ENCODE measurements at regions not wholly inside any gene's neighbourhood (a gene's known extent, or its start where the extent isn't known, plus 50 kb on each side); places are given as distances from the start of the nearest gene placed in this dataset.
"Not testable (repeated sequence)": the region's sequence is repeated elsewhere in the genome, so short reads cannot be mapped to it uniquely, and the experiment has no call there.

- Histone ChIP-seq H3K27ac (ENCODE audit: insufficient read depth, low read length) (no peak overlapping the region), H3K27me3 (ENCODE audit: control insufficient read depth, insufficient read depth, low read length) (peaks cover 2% of the 10 kb centered on the region), H3K79me2 (ENCODE audit: control insufficient read depth, insufficient read depth, low read length) (no peaks in the 10 kb centered on the region), H2AFZ (ENCODE audit: low read length) (no peak overlapping the region), H3K4me2 (ENCODE audit: extremely low read depth, insufficient read depth, low read length) (no peak overlapping the region), H3K36me3 (ENCODE audit: control insufficient read depth, insufficient read depth, low read length) (no peaks in the 10 kb centered on the region), H3K4me1 (ENCODE audit: control insufficient read depth, extremely low read depth, insufficient read depth, low read length) (no peaks in the 10 kb centered on the region), H3K4me3 (replicated peaks in 1 of 4; ENCODE audit: control extremely low read depth in 1 of 4, insufficient read depth in 1 of 4, low read depth in 3 of 4, low read length in 4 of 4) (no peak overlapping the region), H3K9me3 (ENCODE audit: control insufficient read depth, insufficient read depth, low read depth, low read length) (no peaks in the 10 kb centered on the region), H3K9ac (ENCODE audit: insufficient read depth, low read length) (no peak overlapping the region), H4K20me1 (ENCODE audit: control insufficient read depth, extremely low read depth, insufficient read depth, low read length) (no peaks in the 10 kb centered on the region)
- TF ChIP-seq, protein P1, sequence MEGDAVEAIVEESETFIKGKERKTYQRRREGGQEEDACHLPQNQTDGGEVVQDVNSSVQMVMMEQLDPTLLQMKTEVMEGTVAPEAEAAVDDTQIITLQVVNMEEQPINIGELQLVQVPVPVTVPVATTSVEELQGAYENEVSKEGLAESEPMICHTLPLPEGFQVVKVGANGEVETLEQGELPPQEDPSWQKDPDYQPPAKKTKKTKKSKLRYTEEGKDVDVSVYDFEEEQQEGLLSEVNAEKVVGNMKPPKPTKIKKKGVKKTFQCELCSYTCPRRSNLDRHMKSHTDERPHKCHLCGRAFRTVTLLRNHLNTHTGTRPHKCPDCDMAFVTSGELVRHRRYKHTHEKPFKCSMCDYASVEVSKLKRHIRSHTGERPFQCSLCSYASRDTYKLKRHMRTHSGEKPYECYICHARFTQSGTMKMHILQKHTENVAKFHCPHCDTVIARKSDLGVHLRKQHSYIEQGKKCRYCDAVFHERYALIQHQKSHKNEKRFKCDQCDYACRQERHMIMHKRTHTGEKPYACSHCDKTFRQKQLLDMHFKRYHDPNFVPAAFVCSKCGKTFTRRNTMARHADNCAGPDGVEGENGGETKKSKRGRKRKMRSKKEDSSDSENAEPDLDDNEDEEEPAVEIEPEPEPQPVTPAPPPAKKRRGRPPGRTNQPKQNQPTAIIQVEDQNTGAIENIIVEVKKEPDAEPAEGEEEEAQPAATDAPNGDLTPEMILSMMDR (conservative IDR thresholded peaks at IDR 0.05 in 1 of 2, IDR thresholded peaks at IDR 0.05 in 1 of 2; ENCODE audit: low read depth in 1 of 2, low read length in 2 of 2), result no peak
- TF ChIP-seq EZH2 (IDR thresholded peaks at IDR 0.05; ENCODE audit: low read length, missing control alignments), result no peak
- no peak for DNase-seq (ENCODE audit: low read depth in 2 of 2)
These were observed 116.5 kb downstream of the RTP4 start for GRCh38 chr3:187484547-187485295.

GRCh38 chr3:187481426-187481825, 113.2 kb downstream of the RTP4 start:
- no peak for TF ChIP-seq EZH2 (IDR thresholded peaks at IDR 0.05; ENCODE audit: low read length, missing control alignments)
- TF ChIP-seq, protein P1 (conservative IDR thresholded peaks at IDR 0.05 in 1 of 2, IDR thresholded peaks at IDR 0.05 in 1 of 2; ENCODE audit: low read depth in 1 of 2, low read length in 2 of 2), result no peak
- no peak for DNase-seq (ENCODE audit: low read depth in 2 of 2)
- peaks cover 2% of the 10 kb centered on the region for H3K27me3 ChIP-seq (ENCODE audit: control insufficient read depth, insufficient read depth, low read length)
- no peak overlapping the region for H3K4me3 ChIP-seq (replicated peaks in 1 of 4; ENCODE audit: control extremely low read depth in 1 of 4, insufficient read depth in 1 of 4, low read depth in 3 of 4, low read length in 4 of 4)
- no peaks in the 10 kb centered on the region for H4K20me1 ChIP-seq (ENCODE audit: control insufficient read depth, extremely low read depth, insufficient read depth, low read length)
- no peak overlapping the region for H2AFZ ChIP-seq (ENCODE audit: low read length)
- H3K27ac ChIP-seq (ENCODE audit: insufficient read depth, low read length), result no peak overlapping the region
- H3K4me2 ChIP-seq (ENCODE audit: extremely low read depth, insufficient read depth, low read length), result no peak overlapping the region
- no peak overlapping the region for H3K9ac ChIP-seq (ENCODE audit: insufficient read depth, low read length)
- no peaks in the 10 kb centered on the region for H3K36me3 ChIP-seq (ENCODE audit: control insufficient read depth, insufficient read depth, low read length)
- no peaks in the 10 kb centered on the region for H3K4me1 ChIP-seq (ENCODE audit: control insufficient read depth, extremely low read depth, insufficient read depth, low read length)
- no peaks in the 10 kb centered on the region for H3K79me2 ChIP-seq (ENCODE audit: control insufficient read depth, insufficient read depth, low read length)
- H3K9me3 ChIP-seq (ENCODE audit: control insufficient read depth, insufficient read depth, low read depth, low read length), result no peaks in the 10 kb centered on the region

GRCh38 chr3:187475613-187476012, 107.4 kb downstream of the RTP4 start:
- not testable (repeated sequence) for H2AFZ ChIP-seq (ENCODE audit: low read length); H3K27ac ChIP-seq (ENCODE audit: insufficient read depth, low read length); H3K36me3 ChIP-seq (ENCODE audit: control insufficient read depth, insufficient read depth, low read length); H3K27me3 ChIP-seq (ENCODE audit: control insufficient read depth, insufficient read depth, low read length); H3K4me3 ChIP-seq (replicated peaks in 1 of 4; ENCODE audit: control extremely low read depth in 1 of 4, insufficient read depth in 1 of 4, low read depth in 3 of 4, low read length in 4 of 4); H3K4me1 ChIP-seq (ENCODE audit: control insufficient read depth, extremely low read depth, insufficient read depth, low read length); H3K9me3 ChIP-seq (ENCODE audit: control insufficient read depth, insufficient read depth, low read depth, low read length); H3K9ac ChIP-seq (ENCODE audit: insufficient read depth, low read length); H3K79me2 ChIP-seq (ENCODE audit: control insufficient read depth, insufficient read depth, low read length); H3K4me2 ChIP-seq (ENCODE audit: extremely low read depth, insufficient read depth, low read length); H4K20me1 ChIP-seq (ENCODE audit: control insufficient read depth, extremely low read depth, insufficient read depth, low read length); DNase-seq (ENCODE audit: low read depth in 2 of 2)
